ENCODE measurements at regions not wholly inside any gene's neighbourhood (a gene's known extent, or its start where the extent isn't known, plus 50 kb on each side); places are given as distances from the start of the nearest gene placed in this dataset.

- in situ Hi-C loops (cut with MboI; ENCODE audit: low sequenced_read_pairs): no loop called here
- H3K27me3 ChIP-seq (ENCODE audit: control insufficient read depth, insufficient read depth, low read length): no peaks in the 10 kb centered on the region
- dilution Hi-C loops (cut with HindIII; ENCODE audit: low sequenced_read_pairs, unreplicated experiment): no loop called here
- no peaks in the 10 kb centered on the region for H4K20me1 ChIP-seq (ENCODE audit: insufficient read depth, low read length)
- H3K9ac ChIP-seq (ENCODE audit: low read depth, low read length): no peak overlapping the region
- no peak overlapping the region for H3K18ac ChIP-seq (ENCODE audit: low read depth, low read length)
- no peak overlapping the region for H2BK120ac ChIP-seq (ENCODE audit: low read depth, low read length)
- ATAC-seq (ENCODE audit: low read depth) (no peak), DNase-seq (no peak)
- H3K4me2 ChIP-seq (ENCODE audit: low read depth, low read length): no peak overlapping the region
- ChIA-PET CTCF (no interaction called here), POLR2A (ENCODE audit: unreplicated experiment) (no interaction called here)
- no peak overlapping the region for H3K27ac ChIP-seq (ENCODE audit: insufficient read depth, low read length)
- H3K4me1 ChIP-seq (ENCODE audit: control insufficient read depth, insufficient read depth, low read length): no peaks in the 10 kb centered on the region
- no peak overlapping the region for H3K14ac ChIP-seq (replicated peaks; ENCODE audit: low read depth, low read length)
- H2BK20ac ChIP-seq (ENCODE audit: low read depth, low read length): no peak overlapping the region
- H2AFZ ChIP-seq (replicated peaks; ENCODE audit: low read length, poor library complexity): no peak overlapping the region
- no peak overlapping the region for H3K4ac ChIP-seq (ENCODE audit: low read depth, low read length)
- H3K79me1 ChIP-seq (ENCODE audit: low read depth in 1 of 2, low read length in 2 of 2): no peaks in the 10 kb centered on the region
- no peak overlapping the region for H3K23ac ChIP-seq (ENCODE audit: low read depth, low read length)
- no peaks in the 10 kb centered on the region for H3K9me1 ChIP-seq (ENCODE audit: insufficient read depth, low read length)
- peaks cover 44% of the 10 kb centered on the region for H3K9me3 ChIP-seq (ENCODE audit: control insufficient read depth, insufficient read depth, low read length)
- H3K36me3 ChIP-seq (ENCODE audit: control insufficient read depth, insufficient read depth, low read length): no peaks in the 10 kb centered on the region
- H4K8ac ChIP-seq (ENCODE audit: low read depth in 2 of 2, low read length in 2 of 2): no peak overlapping the region
- H4K91ac ChIP-seq (ENCODE audit: insufficient read depth, low read depth, low read length): no peak overlapping the region
- no TSS peak for BruUV-seq (replicated peaks)
- TF ChIP-seq RFX5 (IDR thresholded peaks at IDR 0.05; ENCODE audit: low read depth, low read length): no peak
- no peak for TF ChIP-seq SMC3 (IDR thresholded peaks at IDR 0.05; ENCODE audit: low read depth, low read length)
- no peak for TF ChIP-seq CEBPB (IDR thresholded peaks at IDR 0.05; ENCODE audit: low read depth, low read length)
- TF ChIP-seq RAD21 (IDR thresholded peaks at IDR 0.05; ENCODE audit: low read length): no peak
- no peak for TF ChIP-seq MXI1 (IDR thresholded peaks at IDR 0.05; ENCODE audit: borderline replicate concordance, low read depth, low read length)
- no peak for TF ChIP-seq POLR2A (IDR thresholded peaks at IDR 0.05; ENCODE audit: low read depth, low read length)
- no peak overlapping the region for H2AK9ac ChIP-seq (replicated peaks; ENCODE audit: low read depth, low read length, poor library complexity)
- intact Hi-C loops (cut with micrococcal nuclease): no loop called here
- H4K5ac ChIP-seq (ENCODE audit: low read depth, low read length): no peak overlapping the region
- H2BK15ac ChIP-seq (ENCODE audit: low read depth, low read length): no peak overlapping the region
- H3K56ac ChIP-seq (ENCODE audit: extremely low read depth, insufficient read depth, low read length): no peak overlapping the region
- H3K4me3 ChIP-seq (ENCODE audit: insufficient read depth, low read depth, low read length): no peak overlapping the region
- 20% methylated on average over 1 of the region's 6 CpGs; no CpG with 5 or more reads in 1 of the 2 experiments for WGBS, 2 experiments (ENCODE audit: extremely low coverage in 2 of 2, insufficient read length in 1 of 2)
- no peak overlapping the region for H2BK5ac ChIP-seq (ENCODE audit: low read depth, low read length, poor library complexity, severe bottlenecking)
- H2AK5ac ChIP-seq (ENCODE audit: low read depth, low read length): no peak overlapping the region
Observed at GRCh38 chr10:130456616-130457015, 320.4 kb downstream of the GLRX3 start.
